CD1c-positive myeloid dendritic cell (primary cell): ENCODE measurements at regions not wholly inside any gene's neighbourhood (a gene's known extent, or its start where the extent isn't known, plus 50 kb on each side); places are given as distances from the start of the nearest gene placed in this dataset.
"Not testable (repeated sequence)": the region's sequence is repeated elsewhere in the genome, so short reads cannot be mapped to it uniquely, and the experiment has no call there.

Experiments used
- DNase-seq: peaks from one replicate; pipeline ENCODE4 v3.0.0-alpha.2; 2016; ENCODE audit errors: extremely low spot score

GRCh38 chr7:86372262-86372661, 271.4 kb upstream of the GRM3 start:
- no peak for DNase-seq

DNA sequence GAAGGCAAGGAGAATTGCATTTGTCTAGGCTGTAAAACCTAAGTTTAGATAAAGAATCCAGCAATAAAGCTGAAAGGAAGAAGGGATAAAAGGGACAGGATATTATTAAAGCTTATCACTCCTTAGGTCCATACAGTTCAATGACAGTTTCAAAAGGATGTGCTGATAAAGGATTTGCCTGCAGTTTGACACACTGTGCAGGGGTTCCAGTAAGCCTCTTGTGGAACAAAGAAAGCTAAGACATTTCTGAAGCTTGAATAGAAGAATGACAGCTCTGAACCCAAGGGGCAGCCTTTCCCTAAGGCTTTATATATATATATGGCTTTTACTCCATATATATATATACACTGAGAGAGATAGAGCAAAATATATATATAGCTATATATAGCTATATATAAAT, 276.8 kb upstream of the GRM3 start:
- no peak for DNase-seq

DNA sequence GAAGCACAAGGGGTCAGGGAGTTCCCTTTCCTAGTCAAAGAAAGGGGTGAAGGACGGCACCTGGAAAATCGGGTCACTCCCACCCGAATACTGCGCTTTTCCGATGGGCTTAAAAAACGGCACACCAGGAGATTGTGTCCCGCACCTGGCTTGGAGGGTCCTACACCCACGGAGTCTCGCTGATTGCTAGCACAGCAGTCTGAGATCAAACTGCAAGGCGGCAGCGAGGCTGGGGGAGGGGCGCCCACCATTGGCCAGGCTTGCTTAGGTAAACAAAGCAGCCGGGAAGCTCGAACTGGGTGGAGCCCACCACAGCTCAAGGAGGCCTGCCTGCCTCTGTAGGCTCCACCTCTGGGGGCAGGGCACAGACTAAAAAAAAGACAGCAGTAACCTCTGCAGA, 303.3 kb upstream of the GRM3 start:
- not testable (repeated sequence) for DNase-seq

DNA sequence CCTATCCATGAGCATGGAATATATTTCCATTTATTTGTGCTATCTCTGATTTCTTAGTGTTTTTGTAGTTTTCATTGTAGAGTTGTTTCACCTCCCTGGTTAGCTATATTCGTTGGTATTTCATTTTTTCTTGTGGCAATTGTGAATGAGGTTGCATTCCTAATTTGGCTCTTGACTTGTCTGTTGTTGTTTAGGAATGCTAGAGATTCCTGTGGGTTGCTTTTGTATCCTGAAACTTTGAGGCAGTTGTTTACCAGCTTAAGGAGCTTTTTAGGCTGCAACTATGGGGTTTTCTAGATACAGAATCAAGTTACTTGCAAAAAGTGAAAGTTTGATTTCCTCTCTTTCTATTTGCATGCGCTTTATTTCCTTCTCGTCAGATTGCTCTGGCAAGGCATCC, 304.7 kb upstream of the GRM3 start:
- DNase-seq: no peak

DNA sequence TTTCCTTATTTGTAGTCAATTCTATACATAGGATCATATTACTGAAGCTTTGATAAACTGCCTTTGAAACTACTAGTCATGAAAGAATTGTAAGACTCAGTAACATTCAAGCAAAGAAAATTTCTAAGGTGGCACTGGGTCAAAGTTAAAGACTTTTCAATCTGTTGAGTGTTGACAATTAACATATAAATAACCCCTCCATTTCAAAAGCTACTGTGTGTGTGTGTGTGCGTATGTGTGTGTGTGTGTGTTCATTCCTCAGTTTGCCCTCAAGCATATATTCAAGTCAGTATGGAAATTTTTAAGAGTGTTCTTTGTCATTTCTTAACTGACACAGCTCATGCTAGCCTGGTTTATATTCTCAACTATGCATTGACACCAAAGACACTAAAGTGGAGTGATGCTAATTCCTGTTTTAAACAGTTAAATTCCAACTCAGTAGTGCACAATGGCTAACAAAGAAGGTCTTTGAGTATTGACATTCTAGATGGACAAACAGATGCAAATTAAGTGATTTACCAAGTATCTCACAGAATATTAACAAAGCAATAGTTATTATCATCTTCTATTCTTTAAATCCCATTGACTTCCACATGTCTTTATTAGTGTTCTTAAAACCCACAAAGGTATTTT, 314.8 kb upstream of the GRM3 start:
- no peak for DNase-seq

DNA sequence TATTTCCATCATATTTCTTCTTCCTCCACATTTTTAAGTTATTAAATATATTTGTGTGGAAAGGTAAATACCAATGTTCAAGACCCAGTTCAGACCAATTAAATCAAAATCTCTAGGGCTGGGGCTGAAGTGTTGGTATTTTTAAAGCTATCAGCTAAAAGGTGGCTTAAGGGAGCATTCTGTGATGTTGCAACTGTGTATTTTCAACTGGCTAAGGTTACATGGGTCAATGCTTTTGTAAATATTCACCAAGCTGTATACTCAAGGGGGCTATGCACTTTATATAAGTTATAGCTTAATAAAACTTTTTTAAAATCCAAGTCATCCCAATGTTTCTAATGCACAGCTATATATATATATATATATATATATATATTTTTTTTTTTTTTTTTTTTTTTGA, 316.9 kb upstream of the GRM3 start:
- DNase-seq: no peak

GRCh38 chr7:86320889-86321288, 322.8 kb upstream of the GRM3 start:
- no peak for DNase-seq

- no peak for DNase-seq
These were observed 323.4 kb upstream of the GRM3 start for GRCh38 chr7:86320341-86320740.

DNA sequence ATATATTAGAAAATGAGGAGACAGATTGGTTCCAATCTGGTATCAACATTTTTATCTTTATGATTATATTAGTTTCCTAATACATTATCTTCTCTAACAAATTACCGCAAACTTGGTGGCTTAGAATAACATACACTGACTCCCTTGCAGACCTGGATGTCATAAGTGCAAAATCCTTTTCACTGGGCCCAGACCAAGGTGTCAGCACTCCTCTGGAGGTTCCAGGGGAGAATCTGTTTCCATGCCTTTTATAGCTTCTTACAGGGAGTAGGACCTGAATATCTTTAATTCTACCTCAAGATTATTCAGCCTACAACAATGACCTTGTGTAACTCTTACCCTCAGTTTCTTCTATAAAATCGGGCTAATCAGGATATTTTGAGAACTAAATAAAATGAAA, 329.9 kb upstream of the GRM3 start:
- no peak for DNase-seq

GRCh38 chr7:86301301-86301700, 342.4 kb upstream of the GRM3 start:
- no peak for DNase-seq

DNA sequence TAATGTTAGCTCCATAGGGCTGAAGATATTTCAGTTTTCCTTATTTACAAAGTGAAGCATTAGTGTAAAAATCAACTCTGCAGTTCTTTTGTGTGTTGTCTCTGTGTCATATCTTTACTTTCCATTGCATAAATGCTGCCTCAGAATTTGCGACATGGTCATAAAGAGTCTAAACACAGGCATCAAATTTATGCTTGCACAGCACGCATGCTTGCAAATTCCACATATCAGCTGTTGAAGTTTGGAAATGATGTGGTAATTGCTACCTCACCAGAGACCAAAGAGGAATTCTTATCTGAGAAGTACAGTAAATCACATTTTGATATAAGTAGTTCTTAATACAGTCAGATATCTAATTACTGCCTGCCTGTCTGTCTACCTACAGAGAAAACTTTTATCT, 348.2 kb upstream of the GRM3 start:
- DNase-seq: no peak

- no peak for DNase-seq
These were observed 361.6 kb upstream of the GRM3 start for GRCh38 chr7:86282014-86282682.

GRCh38 chr7:86280150-86280549, 363.6 kb upstream of the GRM3 start:
- DNase-seq: no peak

DNA sequence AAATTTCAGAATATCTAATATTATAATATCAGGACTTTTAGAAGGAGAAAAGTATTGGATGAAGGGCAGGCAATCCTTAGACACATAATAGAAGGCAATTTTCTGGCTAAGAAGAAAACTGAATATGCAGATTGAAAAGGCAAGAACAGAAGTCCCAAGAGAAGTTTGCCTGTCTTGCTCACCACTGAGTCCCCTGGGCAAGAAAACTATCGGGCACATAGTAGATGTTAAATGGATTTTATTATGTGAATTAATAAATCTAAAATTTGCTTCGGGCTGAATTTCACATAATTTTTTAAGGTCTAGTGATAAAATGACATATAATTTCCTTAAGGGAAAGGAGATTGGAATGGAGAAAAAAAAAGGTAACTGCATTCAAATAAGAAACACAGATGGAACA, 380.9 kb upstream of the GRM3 start:
- no peak for DNase-seq

- DNase-seq: no peak
These were observed 385.8 kb upstream of the GRM3 start for GRCh38 chr7:86257894-86258293.

- no peak for DNase-seq
These were observed 391.3 kb upstream of the GRM3 start for GRCh38 chr7:86252406-86252805.

- no peak for DNase-seq
These were observed 394.7 kb upstream of the GRM3 start for GRCh38 chr7:86248977-86249376.

DNA sequence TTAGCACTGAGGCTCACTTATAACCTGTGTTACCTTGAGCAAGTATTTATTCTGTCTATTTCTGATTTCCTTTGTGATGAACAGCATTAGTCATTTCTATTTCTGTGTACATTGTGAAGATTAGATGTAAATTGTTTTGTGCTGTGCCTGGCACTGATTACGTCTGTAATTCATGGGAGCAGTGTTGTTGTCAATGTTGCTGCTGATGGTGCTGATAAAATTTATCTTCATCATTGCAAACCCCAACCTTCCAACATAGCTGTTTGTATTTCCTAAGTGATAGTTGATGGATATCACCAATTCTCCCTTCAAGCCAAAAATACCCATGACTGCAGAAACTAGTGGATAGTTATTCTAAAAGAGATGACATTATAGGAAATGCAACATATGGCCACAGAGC, 400.5 kb upstream of the GRM3 start:
- no peak for DNase-seq

DNA sequence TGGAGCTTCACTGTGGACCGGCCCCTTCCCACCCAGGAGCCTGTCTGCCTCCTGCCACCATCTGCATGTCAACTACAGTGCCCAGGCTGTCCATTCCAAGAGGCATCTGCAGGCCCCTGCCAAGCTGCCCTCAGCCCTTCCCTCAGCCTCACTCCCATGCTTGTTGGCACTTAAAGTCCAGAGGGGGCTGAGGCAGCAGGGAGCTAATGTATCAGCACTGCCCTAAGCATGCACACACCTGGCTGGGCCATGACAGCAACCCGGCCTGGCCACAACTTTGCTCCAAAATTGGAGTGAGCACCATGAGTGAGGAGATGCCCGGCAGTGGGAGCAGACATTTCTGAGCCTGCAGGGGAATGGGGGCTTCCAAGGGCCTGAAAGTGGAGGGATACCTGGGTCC, 417.5 kb upstream of the GRM3 start:
- no peak for DNase-seq

- no peak for DNase-seq
These were observed 420.9 kb upstream of the GRM3 start for GRCh38 chr7:86222806-86223205.

DNA sequence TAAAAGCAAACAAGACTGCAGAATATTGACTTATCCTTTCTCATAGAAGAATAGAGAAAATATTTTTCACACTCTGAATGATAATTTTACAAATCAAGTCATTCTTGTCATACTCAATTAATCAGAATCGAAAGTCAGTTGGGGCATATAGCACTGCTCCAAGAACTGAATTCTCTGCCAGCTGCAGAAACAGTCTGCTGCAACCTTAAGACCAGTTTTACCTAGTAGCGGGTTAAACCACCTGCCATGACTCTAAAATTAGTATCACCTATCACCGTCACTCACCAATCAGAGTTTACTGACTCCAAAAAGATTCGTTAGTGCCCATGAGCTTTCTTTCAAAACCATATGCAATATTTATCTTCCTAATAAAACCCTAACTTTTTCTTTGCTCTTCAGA, 429.0 kb upstream of the GRM3 start:
- DNase-seq: no peak

DNA sequence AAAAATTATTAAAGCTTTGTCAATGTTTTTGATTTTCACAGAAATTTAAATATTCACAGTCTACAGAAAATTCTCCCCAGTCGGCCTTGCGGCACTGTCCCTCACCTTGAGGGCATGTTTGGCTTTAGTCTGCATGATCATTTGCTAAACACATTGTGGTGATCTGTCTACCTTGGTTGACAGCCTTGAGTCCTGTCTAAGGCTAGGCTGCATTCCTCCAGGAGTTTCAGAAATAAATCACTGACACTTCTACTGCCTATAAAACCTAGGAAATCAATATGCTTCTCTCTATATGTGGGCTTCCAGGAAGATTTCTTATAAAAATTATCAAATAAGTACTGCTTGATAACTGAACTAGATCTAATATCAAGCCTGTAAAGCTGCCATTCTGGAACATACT, 430.7 kb upstream of the GRM3 start:
- no peak for DNase-seq

DNA sequence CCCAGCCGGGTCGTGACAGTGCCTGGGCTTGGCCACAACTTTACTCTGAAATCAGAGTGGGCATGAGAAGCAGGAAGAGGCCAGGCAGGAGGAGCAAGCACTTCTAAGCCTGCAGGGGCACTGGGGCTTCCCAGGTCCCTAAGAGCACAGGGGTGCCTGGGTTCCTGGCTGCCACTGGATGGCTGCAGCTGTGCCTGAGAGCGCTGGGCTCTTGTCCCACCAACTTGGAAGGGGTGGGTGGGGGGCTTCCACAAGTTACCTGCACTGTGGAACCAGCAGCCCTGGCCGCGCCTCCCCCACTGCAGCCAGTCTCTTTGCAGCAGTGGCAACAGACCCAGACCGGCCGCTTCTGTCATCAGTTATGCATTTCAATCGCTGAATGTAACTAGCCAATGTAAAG, 434.7 kb upstream of the GRM3 start:
- DNase-seq: no peak

- DNase-seq: no peak
These were observed 436.0 kb upstream of the GRM3 start for GRCh38 chr7:86207740-86208139.
